ENCODE measurements at regions not wholly inside any gene's neighbourhood (a gene's known extent, or its start where the extent isn't known, plus 50 kb on each side); places are given as distances from the start of the nearest gene placed in this dataset.
"Not testable (repeated sequence)": the region's sequence is repeated elsewhere in the genome, so short reads cannot be mapped to it uniquely, and the experiment has no call there.

DNA sequence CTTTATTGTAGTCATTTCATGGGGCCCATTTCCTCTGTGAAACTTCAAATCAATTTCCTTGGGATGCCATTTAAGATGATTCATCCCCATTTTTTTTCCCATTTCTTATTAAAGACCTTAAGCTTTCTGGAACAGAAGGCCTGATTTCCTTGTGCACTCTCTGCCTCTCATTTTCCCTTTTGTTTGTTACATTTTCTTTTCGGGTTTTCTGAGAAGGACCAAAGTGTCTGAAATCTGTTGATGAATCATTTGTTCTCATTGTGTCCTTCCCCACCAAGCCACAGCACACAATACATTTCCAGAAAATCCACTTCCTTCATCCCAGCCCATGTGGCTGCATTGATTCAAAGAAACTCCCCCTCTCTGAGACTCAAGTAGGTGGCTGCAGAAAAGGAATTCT, 372.4 kb downstream of the SFMBT2 start:
- H3K4me1 Mint-ChIP-seq (ENCODE audit: low read depth, unreplicated experiment), result no peaks in the 10 kb centered on the region
- no peak overlapping the region for H3K27ac Mint-ChIP-seq (ENCODE audit: unreplicated experiment)
- H3K4me3 Mint-ChIP-seq (ENCODE audit: unreplicated experiment), result no peak overlapping the region
- H3K9me3 Mint-ChIP-seq (ENCODE audit: unreplicated experiment), result no peaks in the 10 kb centered on the region
- H3K27me3 Mint-ChIP-seq (ENCODE audit: unreplicated experiment), result no peaks in the 10 kb centered on the region
- no peak for TF ChIP-seq CTCF (IDR thresholded peaks at IDR 0.05; ENCODE audit: partially characterized antibody, unreplicated experiment)
- no peak for DNase-seq
- H3K36me3 Mint-ChIP-seq (ENCODE audit: unreplicated experiment), result no peaks in the 10 kb centered on the region

GRCh38 chr10:7037434-7037833, 373.4 kb downstream of the SFMBT2 start:
- H3K27ac Mint-ChIP-seq (ENCODE audit: unreplicated experiment); H3K36me3 Mint-ChIP-seq (ENCODE audit: unreplicated experiment); H3K27me3 Mint-ChIP-seq (ENCODE audit: unreplicated experiment); H3K9me3 Mint-ChIP-seq (ENCODE audit: unreplicated experiment); DNase-seq; H3K4me1 Mint-ChIP-seq (ENCODE audit: low read depth, unreplicated experiment); H3K4me3 Mint-ChIP-seq (ENCODE audit: unreplicated experiment): not testable (repeated sequence)

DNA sequence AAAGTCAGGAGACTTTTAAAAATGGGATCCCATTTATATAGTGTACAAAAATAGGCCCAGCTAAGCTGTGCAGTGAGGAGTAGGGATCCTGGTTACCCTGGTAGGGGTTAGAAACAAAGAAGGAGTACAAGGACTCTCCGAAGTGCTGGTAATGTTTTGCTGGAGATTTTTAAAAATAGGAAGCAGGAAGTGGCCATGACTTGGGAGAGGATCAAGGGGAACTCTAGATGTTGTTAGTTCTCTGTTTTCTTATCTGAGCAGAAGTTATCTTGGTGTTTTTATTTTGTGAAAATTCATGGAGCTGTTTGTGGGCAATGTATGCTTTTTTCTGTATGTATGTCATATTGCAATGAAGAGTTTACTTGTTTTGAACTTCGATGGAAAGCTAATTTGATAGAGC, 373.9 kb downstream of the SFMBT2 start:
- Mint-ChIP-seq H3K27me3 (ENCODE audit: unreplicated experiment) (no peaks in the 10 kb centered on the region), H3K9me3 (ENCODE audit: unreplicated experiment) (no peaks in the 10 kb centered on the region), H3K36me3 (ENCODE audit: unreplicated experiment) (no peaks in the 10 kb centered on the region), H3K4me3 (ENCODE audit: unreplicated experiment) (no peak overlapping the region), H3K27ac (ENCODE audit: unreplicated experiment) (no peak overlapping the region), H3K4me1 (ENCODE audit: low read depth, unreplicated experiment) (no peaks in the 10 kb centered on the region)
- no peak for DNase-seq
- TF ChIP-seq CTCF (IDR thresholded peaks at IDR 0.05; ENCODE audit: partially characterized antibody, unreplicated experiment), result no peak

GRCh38 chr10:7035126-7035761, 375.6 kb downstream of the SFMBT2 start:
- no peak for DNase-seq
- H3K27me3 Mint-ChIP-seq (ENCODE audit: unreplicated experiment), result no peaks in the 10 kb centered on the region
- no peaks in the 10 kb centered on the region for H3K36me3 Mint-ChIP-seq (ENCODE audit: unreplicated experiment)
- no peaks in the 10 kb centered on the region for H3K9me3 Mint-ChIP-seq (ENCODE audit: unreplicated experiment)
- no peak for TF ChIP-seq CTCF (IDR thresholded peaks at IDR 0.05; ENCODE audit: partially characterized antibody, unreplicated experiment)
- H3K27ac Mint-ChIP-seq (ENCODE audit: unreplicated experiment), result no peak overlapping the region
- no peak overlapping the region for H3K4me3 Mint-ChIP-seq (ENCODE audit: unreplicated experiment)
- H3K4me1 Mint-ChIP-seq (ENCODE audit: low read depth, unreplicated experiment), result no peaks in the 10 kb centered on the region

- no peak for TF ChIP-seq CTCF (IDR thresholded peaks at IDR 0.05; ENCODE audit: partially characterized antibody, unreplicated experiment)
- DNase-seq, result no peak
- Mint-ChIP-seq H3K4me1 (ENCODE audit: low read depth, unreplicated experiment) (no peaks in the 10 kb centered on the region), H3K27me3 (ENCODE audit: unreplicated experiment) (no peaks in the 10 kb centered on the region), H3K36me3 (ENCODE audit: unreplicated experiment) (peaks cover 9% of the 10 kb centered on the region), H3K27ac (ENCODE audit: unreplicated experiment) (no peak overlapping the region), H3K9me3 (ENCODE audit: unreplicated experiment) (no peaks in the 10 kb centered on the region), H3K4me3 (ENCODE audit: unreplicated experiment) (no peak overlapping the region)
Measured at GRCh38 chr10:7033031-7033430, 377.8 kb downstream of the SFMBT2 start.

Data from glutamatergic neuron (in vitro differentiated cells).